Gastroesophageal sphincter (tissue), 3 donors: ENCODE measurements at regions not wholly inside any gene's neighbourhood (a gene's known extent, or its start where the extent isn't known, plus 50 kb on each side); places are given as distances from the start of the nearest gene placed in this dataset.

Experiments
- EP300 ChIP-seq: sonication (generic); formaldehyde crosslinking; IDR thresholded peaks from one replicate; pipeline ENCODE4 v1.6.1; 2017; ENCODE audit warnings: antibody characterized with exemption, mild to moderate bottlenecking
- POLR2A ChIP-seq, 2 donors: fragments of 450-650 bp; IDR thresholded peaks; one replicate each; pipeline ENCODE4 v1.6.1; 2017; ENCODE audit warnings: antibody characterized with exemption in 2 of 2, mild to moderate bottlenecking in 2 of 2, moderate library complexity in 1 of 2
- POLR2AphosphoS5 ChIP-seq: sonication (generic); formaldehyde crosslinking; IDR thresholded peaks from one replicate; pipeline ENCODE4 v1.6.1; 2017; ENCODE audit warnings: antibody characterized with exemption
- TF ChIP-seq, protein P1 (sequence below), 4 experiments: fragments of 200-600 bp in 2 of 4; fragments of 450-650 bp in 2 of 4; sonication (generic) in 1 of 4; IDR thresholded peaks; one replicate each; pipeline ENCODE4 v1.5.1; 2017 to 2019; ENCODE audit warnings: antibody characterized with exemption in 4 of 4, mild to moderate bottlenecking in 2 of 4, moderate library complexity in 2 of 4

DNA sequence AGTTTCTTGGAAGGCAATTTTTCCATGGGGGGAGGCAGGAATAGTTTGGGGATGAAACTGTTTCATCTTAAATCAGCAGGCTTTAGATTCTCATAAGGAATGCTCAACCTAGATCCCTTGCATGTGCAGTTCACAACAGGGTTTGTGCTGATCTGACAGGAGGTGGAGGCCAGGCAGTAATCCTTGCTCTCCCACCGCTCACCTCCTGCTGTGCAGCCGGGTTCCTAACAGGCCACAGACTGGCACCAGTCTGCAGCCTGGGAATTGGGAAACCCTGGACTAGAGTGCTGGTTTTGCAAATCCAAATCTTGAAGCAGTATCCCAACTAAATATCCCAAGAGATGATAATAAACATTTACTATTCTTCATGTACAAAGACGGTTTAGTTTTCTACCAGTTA is 256.3 kb upstream of the TMCO5A start:
- TF ChIP-seq, protein P1, sequence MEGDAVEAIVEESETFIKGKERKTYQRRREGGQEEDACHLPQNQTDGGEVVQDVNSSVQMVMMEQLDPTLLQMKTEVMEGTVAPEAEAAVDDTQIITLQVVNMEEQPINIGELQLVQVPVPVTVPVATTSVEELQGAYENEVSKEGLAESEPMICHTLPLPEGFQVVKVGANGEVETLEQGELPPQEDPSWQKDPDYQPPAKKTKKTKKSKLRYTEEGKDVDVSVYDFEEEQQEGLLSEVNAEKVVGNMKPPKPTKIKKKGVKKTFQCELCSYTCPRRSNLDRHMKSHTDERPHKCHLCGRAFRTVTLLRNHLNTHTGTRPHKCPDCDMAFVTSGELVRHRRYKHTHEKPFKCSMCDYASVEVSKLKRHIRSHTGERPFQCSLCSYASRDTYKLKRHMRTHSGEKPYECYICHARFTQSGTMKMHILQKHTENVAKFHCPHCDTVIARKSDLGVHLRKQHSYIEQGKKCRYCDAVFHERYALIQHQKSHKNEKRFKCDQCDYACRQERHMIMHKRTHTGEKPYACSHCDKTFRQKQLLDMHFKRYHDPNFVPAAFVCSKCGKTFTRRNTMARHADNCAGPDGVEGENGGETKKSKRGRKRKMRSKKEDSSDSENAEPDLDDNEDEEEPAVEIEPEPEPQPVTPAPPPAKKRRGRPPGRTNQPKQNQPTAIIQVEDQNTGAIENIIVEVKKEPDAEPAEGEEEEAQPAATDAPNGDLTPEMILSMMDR (IDR thresholded peaks at IDR 0.05), result no peak
- TF ChIP-seq POLR2A (IDR thresholded peaks at IDR 0.05), result no peak
- TF ChIP-seq EP300, result no peak
- no peak for TF ChIP-seq POLR2AphosphoS5
